A549 (cell line): ENCODE measurements at regions not wholly inside any gene's neighbourhood (a gene's known extent, or its start where the extent isn't known, plus 50 kb on each side); places are given as distances from the start of the nearest gene placed in this dataset.

Experiments
- ATAC-seq, 2 experiments: fragments of 200-7000 bp in 1 of 2; fragments of >200 bp in 1 of 2; cut with Nextera tagmentation in 1 of 2; cut with Tn5 transposase in 1 of 2; 3 replicates each; pipeline versions ENCODE4 v1.8.0 to v1.9.1; 2018 to 2020; ENCODE audit warnings: mild to moderate bottlenecking in 1 of 2, moderate library complexity in 1 of 2
- CTCF ChIA-PET: fragments of 300-600 bp; sonication (Branson Sonifier 250); formaldehyde crosslinking; extraction: SDS; loops from one replicate; lab custom pipeline; 2021; ENCODE audit warnings: antibody characterized with exemption, inconsistent platforms; lab: Yijun Ruan, JAX
- POLR2A ChIA-PET: fragments of 350-600 bp; formaldehyde crosslinking; extraction: SDS; loops from one replicate; lab custom pipeline; 2021; ENCODE audit warnings: antibody characterized with exemption, inconsistent platforms; lab: Yijun Ruan, JAX
- DNase-seq, 2 experiments: peaks; one replicate each; pipeline versions ENCODE4 v3.0.0 to v3.0.0-alpha.2; 2011 to 2016; ENCODE audit warnings: low read depth in 1 of 2, low spot score in 1 of 2
- FAIRE-seq: peaks from 2 replicates; lab custom pipeline; 2011; peaks lifted over from hg19 to GRCh38; lab: Jason Lieb, UNC
- H3K27ac ChIP-seq, 2 experiments: fragments of >200 bp; sonication (Bioruptor Twin); formaldehyde crosslinking; 3 replicates each; pipeline ENCODE4 v1.5.1; 2016 to 2017
- H3K4me1 ChIP-seq: fragments of >200 bp; sonication (Bioruptor Twin); formaldehyde crosslinking; 3 replicates; pipeline ENCODE4 v1.6.1; 2016
- H3K4me2 ChIP-seq: fragments of >200 bp; sonication (Bioruptor Twin); formaldehyde crosslinking; 3 replicates; pipeline ENCODE4 v1.6.1; 2016
- H3K4me3 ChIP-seq: fragments of >200 bp; sonication (Bioruptor Twin); formaldehyde crosslinking; 3 replicates; pipeline ENCODE4 v1.5.1; 2016
- H3K9me3 ChIP-seq: fragments of >200 bp; sonication (Bioruptor Twin); formaldehyde crosslinking; 3 replicates; pipeline ENCODE4 v1.6.1; 2016
- CBX8 ChIP-seq: fragments of 200-600 bp; sonication (generic); IDR thresholded peaks from 2 replicates; pipeline ENCODE4 v1.6.1; 2016
- EHF ChIP-seq: fragments of 250-450 bp; sonication (Bioruptor Pico); IDR thresholded peaks from 2 replicates; pipeline ENCODE4 v1.5.0; 2020; ENCODE audit warnings: mild to moderate bottlenecking
- ESRRA ChIP-seq: fragments of 150-350 bp; IDR thresholded peaks from 2 replicates; pipeline ENCODE4 v1.6.1; 2014; ENCODE audit warnings: mild to moderate bottlenecking, low read length, borderline replicate concordance
- FOSB ChIP-seq: fragments of 250-450 bp; sonication (Bioruptor Pico); IDR thresholded peaks from 2 replicates; pipeline ENCODE4 v1.5.0; 2020; ENCODE audit warnings: mild to moderate bottlenecking, moderate library complexity
- HOXB13 ChIP-seq: fragments of 250-450 bp; sonication (Bioruptor Pico); IDR thresholded peaks from 2 replicates; pipeline ENCODE4 v1.5.0; 2020; ENCODE audit warnings: low read depth, mild to moderate bottlenecking, moderate library complexity
- MAZ ChIP-seq: fragments of 150-350 bp; IDR thresholded peaks from 2 replicates; pipeline ENCODE4 v1.6.1; 2014; ENCODE audit warnings: antibody characterized with exemption, low read depth, low read length, borderline replicate concordance
- MYC ChIP-seq: IDR thresholded peaks from 2 replicates; pipeline ENCODE4 v1.6.1; 2012; ENCODE audit warnings: mild to moderate bottlenecking, inconsistent platforms, low read length, improper control_type of control experiment, borderline replicate concordance
- NFE2L2 ChIP-seq: fragments of 150-350 bp; conservative IDR thresholded peaks from 2 replicates; pipeline ENCODE4 v1.6.1; 2014; ENCODE audit warnings: low read length
- NPAS2 ChIP-seq: fragments of 250-450 bp; sonication (Bioruptor Pico); IDR thresholded peaks from 2 replicates; pipeline ENCODE4 v1.8.0; 2022; ENCODE audit warnings: mild to moderate bottlenecking, moderate library complexity, borderline replicate concordance
- POLR2A ChIP-seq: IDR thresholded peaks from 2 replicates; pipeline ENCODE4 v1.6.1; 2012; ENCODE audit warnings: mild to moderate bottlenecking, low read length
- POLR2AphosphoS2 ChIP-seq: conservative IDR thresholded peaks from 2 replicates; pipeline ENCODE4 v1.6.1; 2012; ENCODE audit warnings: low read length, improper control_type of control experiment, inconsistent platforms
- RARB ChIP-seq: fragments of 250-450 bp; sonication (Bioruptor Pico); IDR thresholded peaks from 2 replicates; pipeline ENCODE4 v1.8.0; 2021; ENCODE audit warnings: mild to moderate bottlenecking, moderate library complexity
- RFX5 ChIP-seq: fragments of 450-650 bp; IDR thresholded peaks from 2 replicates; pipeline ENCODE4 v1.7.1; 2014; ENCODE audit warnings: antibody characterized with exemption, mild to moderate bottlenecking, moderate library complexity
- SREBF2 ChIP-seq: fragments of 450-650 bp; IDR thresholded peaks from 2 replicates; pipeline ENCODE4 v1.6.1; 2014; ENCODE audit warnings: mild to moderate bottlenecking, moderate library complexity
- TP53 ChIP-seq: fragments of 250-450 bp; sonication (Bioruptor Pico); IDR thresholded peaks from 2 replicates; pipeline ENCODE4 v1.5.0; 2021; ENCODE audit warnings: mild to moderate bottlenecking, moderate library complexity
- ZC3H11A ChIP-seq: fragments of 450-650 bp; IDR thresholded peaks from 2 replicates; pipeline ENCODE4 v1.6.1; 2014; ENCODE audit warnings: antibody characterized with exemption, mild to moderate bottlenecking
- ZSCAN20 ChIP-seq: fragments of 250-450 bp; sonication (Bioruptor Pico); IDR thresholded peaks from 2 replicates; pipeline ENCODE4 v1.8.0; 2022; ENCODE audit warnings: mild to moderate bottlenecking, moderate library complexity
- WGBS: methylation state at CpG from one replicate; pipeline ENCODE4 v1.1.6; 2017; ENCODE audit errors: missing lambda C conversion rate; 5-methylcytosine and 5-hydroxymethylcytosine counted together
- TF ChIP-seq, protein P1 (sequence below): fragments of 250-450 bp; sonication (Bioruptor Pico); IDR thresholded peaks from 2 replicates; pipeline ENCODE4 v1.5.0; 2021; ENCODE audit warnings: mild to moderate bottlenecking, moderate library complexity, borderline replicate concordance
- TF ChIP-seq, protein P2 (sequence below): IDR thresholded peaks from 2 replicates; pipeline ENCODE4 v1.6.1; 2012
- TF ChIP-seq, protein P3 (sequence below): fragments of 200-600 bp; sonication (generic); IDR thresholded peaks from 2 replicates; pipeline ENCODE4 v1.6.1; 2016; ENCODE audit warnings: antibody characterized with exemption, mild to moderate bottlenecking, moderate library complexity
- TF ChIP-seq, protein P4 (sequence below): fragments of >200 bp; sonication (Bioruptor Twin); formaldehyde crosslinking; IDR thresholded peaks from 3 replicates; pipeline ENCODE4 v1.5.1; 2016

DNA sequence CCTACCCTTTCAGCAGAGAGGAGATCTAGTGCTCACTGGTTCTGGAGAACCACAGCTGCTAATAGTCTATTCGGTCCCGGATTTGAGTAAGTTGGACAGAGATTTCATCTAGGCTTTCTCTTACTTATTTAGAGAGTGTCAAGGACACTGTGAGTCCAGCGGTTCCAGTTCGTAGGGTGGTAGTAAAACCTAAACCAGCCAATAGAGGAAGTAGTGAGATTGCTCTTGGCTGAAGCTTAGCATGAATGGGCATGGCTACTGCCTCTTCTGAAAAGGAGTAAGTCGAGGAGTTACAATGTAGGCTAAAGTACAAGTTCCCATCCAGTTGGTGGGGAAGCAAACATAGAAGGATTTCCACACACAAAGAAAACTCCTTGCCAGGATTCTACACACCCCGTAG is 109.6 kb upstream of the MOCS2 start:
- Histone ChIP-seq H3K4me2 (no peak overlapping the region), H3K4me3 (no peak overlapping the region), H3K27ac (no peak overlapping the region), H3K9me3 (peaks cover 13% of the 10 kb centered on the region), H3K4me1 (no peaks in the 10 kb centered on the region)
- ChIA-PET CTCF (no interaction called here), POLR2A (no interaction called here)
- ATAC-seq (no peak), FAIRE-seq (no peak), DNase-seq (no peak)
- TF ChIP-seq CBX8, result no peak
- TF ChIP-seq SREBF2, result no peak
- no peak for TF ChIP-seq FOSB (CRISPR knock-in tag)
- TF ChIP-seq, protein P1, sequence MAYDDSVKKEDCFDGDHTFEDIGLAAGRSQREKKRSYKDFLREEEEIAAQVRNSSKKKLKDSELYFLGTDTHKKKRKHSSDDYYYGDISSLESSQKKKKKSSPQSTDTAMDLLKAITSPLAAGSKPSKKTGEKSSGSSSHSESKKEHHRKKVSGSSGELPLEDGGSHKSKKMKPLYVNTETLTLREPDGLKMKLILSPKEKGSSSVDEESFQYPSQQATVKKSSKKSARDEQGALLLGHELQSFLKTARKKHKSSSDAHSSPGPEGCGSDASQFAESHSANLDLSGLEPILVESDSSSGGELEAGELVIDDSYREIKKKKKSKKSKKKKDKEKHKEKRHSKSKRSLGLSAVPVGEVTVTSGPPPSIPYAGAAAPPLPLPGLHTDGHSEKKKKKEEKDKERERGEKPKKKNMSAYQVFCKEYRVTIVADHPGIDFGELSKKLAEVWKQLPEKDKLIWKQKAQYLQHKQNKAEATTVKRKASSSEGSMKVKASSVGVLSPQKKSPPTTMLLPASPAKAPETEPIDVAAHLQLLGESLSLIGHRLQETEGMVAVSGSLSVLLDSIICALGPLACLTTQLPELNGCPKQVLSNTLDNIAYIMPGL (CRISPR knock-in tag), result no peak
- no peak for TF ChIP-seq MAZ
- TF ChIP-seq, protein P2, sequence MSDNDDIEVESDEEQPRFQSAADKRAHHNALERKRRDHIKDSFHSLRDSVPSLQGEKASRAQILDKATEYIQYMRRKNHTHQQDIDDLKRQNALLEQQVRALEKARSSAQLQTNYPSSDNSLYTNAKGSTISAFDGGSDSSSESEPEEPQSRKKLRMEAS, result no peak
- TF ChIP-seq ZC3H11A, result no peak
- no peak for TF ChIP-seq RARB (CRISPR knock-in tag)
- no peak for TF ChIP-seq TP53 (CRISPR knock-in tag)
- TF ChIP-seq, protein P3, sequence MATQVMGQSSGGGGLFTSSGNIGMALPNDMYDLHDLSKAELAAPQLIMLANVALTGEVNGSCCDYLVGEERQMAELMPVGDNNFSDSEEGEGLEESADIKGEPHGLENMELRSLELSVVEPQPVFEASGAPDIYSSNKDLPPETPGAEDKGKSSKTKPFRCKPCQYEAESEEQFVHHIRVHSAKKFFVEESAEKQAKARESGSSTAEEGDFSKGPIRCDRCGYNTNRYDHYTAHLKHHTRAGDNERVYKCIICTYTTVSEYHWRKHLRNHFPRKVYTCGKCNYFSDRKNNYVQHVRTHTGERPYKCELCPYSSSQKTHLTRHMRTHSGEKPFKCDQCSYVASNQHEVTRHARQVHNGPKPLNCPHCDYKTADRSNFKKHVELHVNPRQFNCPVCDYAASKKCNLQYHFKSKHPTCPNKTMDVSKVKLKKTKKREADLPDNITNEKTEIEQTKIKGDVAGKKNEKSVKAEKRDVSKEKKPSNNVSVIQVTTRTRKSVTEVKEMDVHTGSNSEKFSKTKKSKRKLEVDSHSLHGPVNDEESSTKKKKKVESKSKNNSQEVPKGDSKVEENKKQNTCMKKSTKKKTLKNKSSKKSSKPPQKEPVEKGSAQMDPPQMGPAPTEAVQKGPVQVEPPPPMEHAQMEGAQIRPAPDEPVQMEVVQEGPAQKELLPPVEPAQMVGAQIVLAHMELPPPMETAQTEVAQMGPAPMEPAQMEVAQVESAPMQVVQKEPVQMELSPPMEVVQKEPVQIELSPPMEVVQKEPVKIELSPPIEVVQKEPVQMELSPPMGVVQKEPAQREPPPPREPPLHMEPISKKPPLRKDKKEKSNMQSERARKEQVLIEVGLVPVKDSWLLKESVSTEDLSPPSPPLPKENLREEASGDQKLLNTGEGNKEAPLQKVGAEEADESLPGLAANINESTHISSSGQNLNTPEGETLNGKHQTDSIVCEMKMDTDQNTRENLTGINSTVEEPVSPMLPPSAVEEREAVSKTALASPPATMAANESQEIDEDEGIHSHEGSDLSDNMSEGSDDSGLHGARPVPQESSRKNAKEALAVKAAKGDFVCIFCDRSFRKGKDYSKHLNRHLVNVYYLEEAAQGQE, result no peak
- TF ChIP-seq NPAS2, result no peak
- WGBS, result 42% methylated on average over 6 of the region's 6 CpGs

DNA sequence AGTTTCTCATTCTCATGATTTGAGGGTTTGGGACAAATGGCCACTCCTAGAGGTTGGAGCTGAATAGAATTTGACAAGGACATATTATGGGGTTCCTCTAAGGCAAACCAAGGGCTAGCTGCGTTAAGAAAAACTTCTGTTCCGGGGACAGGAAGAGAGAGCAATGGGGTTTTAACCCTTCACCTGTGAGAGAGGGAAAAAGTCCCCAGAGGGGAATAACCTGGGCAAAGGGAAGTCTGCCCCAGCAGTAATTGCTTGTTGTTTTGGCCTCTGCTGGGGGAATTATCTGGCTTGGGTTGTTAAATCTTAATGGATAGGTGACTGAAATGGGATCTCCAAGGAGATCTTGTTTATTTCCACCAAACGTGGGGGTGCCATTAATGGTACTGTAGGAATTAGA is 110.1 kb upstream of the MOCS2 start:
- no peak overlapping the region for H3K4me2 ChIP-seq
- WGBS, result 17% methylated on average over 3 of the region's 3 CpGs
- CTCF ChIA-PET, result no interaction called here
- POLR2A ChIA-PET, result no interaction called here
- H3K4me3 ChIP-seq, result no peak overlapping the region
- no peaks in the 10 kb centered on the region for H3K4me1 ChIP-seq
- no peak for DNase-seq
- no peak for FAIRE-seq
- TF ChIP-seq RARB (CRISPR knock-in tag) (no peak), FOSB (CRISPR knock-in tag) (no peak), ZSCAN20 (CRISPR knock-in tag) (no peak), TP53 (CRISPR knock-in tag) (no peak), MYC (no peak), NFE2L2 (no peak), EHF (no peak), POLR2AphosphoS2 (no peak), POLR2A (no peak), RFX5 (no peak), HOXB13 (no peak), ZC3H11A (no peak), ESRRA (no peak)
- TF ChIP-seq, protein P4, sequence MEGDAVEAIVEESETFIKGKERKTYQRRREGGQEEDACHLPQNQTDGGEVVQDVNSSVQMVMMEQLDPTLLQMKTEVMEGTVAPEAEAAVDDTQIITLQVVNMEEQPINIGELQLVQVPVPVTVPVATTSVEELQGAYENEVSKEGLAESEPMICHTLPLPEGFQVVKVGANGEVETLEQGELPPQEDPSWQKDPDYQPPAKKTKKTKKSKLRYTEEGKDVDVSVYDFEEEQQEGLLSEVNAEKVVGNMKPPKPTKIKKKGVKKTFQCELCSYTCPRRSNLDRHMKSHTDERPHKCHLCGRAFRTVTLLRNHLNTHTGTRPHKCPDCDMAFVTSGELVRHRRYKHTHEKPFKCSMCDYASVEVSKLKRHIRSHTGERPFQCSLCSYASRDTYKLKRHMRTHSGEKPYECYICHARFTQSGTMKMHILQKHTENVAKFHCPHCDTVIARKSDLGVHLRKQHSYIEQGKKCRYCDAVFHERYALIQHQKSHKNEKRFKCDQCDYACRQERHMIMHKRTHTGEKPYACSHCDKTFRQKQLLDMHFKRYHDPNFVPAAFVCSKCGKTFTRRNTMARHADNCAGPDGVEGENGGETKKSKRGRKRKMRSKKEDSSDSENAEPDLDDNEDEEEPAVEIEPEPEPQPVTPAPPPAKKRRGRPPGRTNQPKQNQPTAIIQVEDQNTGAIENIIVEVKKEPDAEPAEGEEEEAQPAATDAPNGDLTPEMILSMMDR, result no peak
- TF ChIP-seq, protein P1 (CRISPR knock-in tag), result no peak
- H3K9me3 ChIP-seq, result peaks cover 13% of the 10 kb centered on the region
- no peak overlapping the region for H3K27ac ChIP-seq
- no peak for ATAC-seq
